HG02588 (cell line): ENCODE measurements at regions not wholly inside any gene's neighbourhood (a gene's known extent, or its start where the extent isn't known, plus 50 kb on each side); places are given as distances from the start of the nearest gene placed in this dataset.

Experiments
- ATAC-seq: cut with Tn5 transposase; IDR thresholded peaks from one replicate; pipeline ENCODE4 v1.9.1; 2021; ENCODE audit warnings: mild to moderate bottlenecking, moderate library complexity; ENCODE audit not compliant: unreplicated experiment

- no peak for ATAC-seq
Observed at GRCh38 chr9:28882529-28882928, 1309.2 kb upstream of the C9orf72 start.

- no peak for ATAC-seq
Observed at GRCh38 chr9:28883234-28883633, 1310.0 kb upstream of the C9orf72 start.

- ATAC-seq = no peak
Observed at GRCh38 chr9:28887188-28887884, 1314.1 kb upstream of the C9orf72 start.

- no peak for ATAC-seq
Observed at GRCh38 chr9:28888806-28889205, 1315.5 kb upstream of the C9orf72 start.

- ATAC-seq = no peak
Observed at GRCh38 chr9:28892538-28892937, 1319.3 kb upstream of the C9orf72 start.

- ATAC-seq = no peak
Observed at GRCh38 chr9:28899267-28899666, 1326.0 kb upstream of the C9orf72 start.

GRCh38 chr9:28899926-28900325 lies 1326.6 kb upstream of the C9orf72 start:
- no peak for ATAC-seq

- ATAC-seq = no peak
Observed at GRCh38 chr9:28900406-28900805, 1327.1 kb upstream of the C9orf72 start.

GRCh38 chr9:28909526-28909925 lies 1336.2 kb upstream of the C9orf72 start:
- no peak for ATAC-seq

- no peak for ATAC-seq
Observed at GRCh38 chr9:28912621-28913020, 1339.3 kb upstream of the C9orf72 start.

GRCh38 chr9:28915202-28915930 lies 1342.1 kb upstream of the C9orf72 start:
- ATAC-seq = no peak

- ATAC-seq = no peak
Observed at GRCh38 chr9:28916348-28916747, 1343.1 kb upstream of the C9orf72 start.

- ATAC-seq = no peak
Observed at GRCh38 chr9:28921857-28922500, 1348.7 kb upstream of the C9orf72 start.

- ATAC-seq = no peak
Observed at GRCh38 chr9:28922891-28923290, 1349.6 kb upstream of the C9orf72 start.

- no peak for ATAC-seq
Observed at GRCh38 chr9:28923351-28923750, 1350.1 kb upstream of the C9orf72 start.

GRCh38 chr9:28925157-28925556 lies 1351.9 kb upstream of the C9orf72 start:
- ATAC-seq = no peak

- no peak for ATAC-seq
Observed at GRCh38 chr9:28926306-28926705, 1353.0 kb upstream of the C9orf72 start.

- no peak for ATAC-seq
Observed at GRCh38 chr9:28927691-28928090, 1354.4 kb upstream of the C9orf72 start.

GRCh38 chr9:28929433-28929832 lies 1356.2 kb upstream of the C9orf72 start:
- ATAC-seq = no peak

- no peak for ATAC-seq
Observed at GRCh38 chr9:28930766-28931165, 1357.5 kb upstream of the C9orf72 start.

- ATAC-seq = no peak
Observed at GRCh38 chr9:28934111-28934510, 1360.8 kb upstream of the C9orf72 start.

- no peak for ATAC-seq
Observed at GRCh38 chr9:28938981-28939380, 1365.7 kb upstream of the C9orf72 start.
